Adrenal gland (tissue), 9 donors: ENCODE measurements at regions not wholly inside any gene's neighbourhood (a gene's known extent, or its start where the extent isn't known, plus 50 kb on each side); places are given as distances from the start of the nearest gene placed in this dataset.

Experiments used
- DNase-seq, 7 donors: peaks; one replicate each; pipeline ENCODE4 v3.0.0-alpha.2; 2019 to 2020
- H3K27ac ChIP-seq, 5 donors: fragments of 200-600 bp; sonication (generic) in 4 of 5; 1 replicate in 3 of 5; 2 replicates in 2 of 5; pipeline versions ENCODE4 v1.5.1 to v1.8.0; 2016 to 2020; ENCODE audit warnings: mild to moderate bottlenecking in 1 of 5
- H3K27me3 ChIP-seq: fragments of 200-600 bp; 2 replicates; pipeline ENCODE4 v1.8.0; 2021
- H3K36me3 ChIP-seq, 2 donors: fragments of 200-600 bp; replicated peaks in 1 of 2; 1 replicate in 1 of 2; 2 replicates in 1 of 2; pipeline versions ENCODE4 v1.5.1 to v1.8.0; 2018 to 2022
- H3K4me1 ChIP-seq, 2 donors: fragments of 200-600 bp; replicated peaks in 1 of 2; 1 replicate in 1 of 2; 2 replicates in 1 of 2; pipeline versions ENCODE4 v1.5.1 to v1.8.0; 2018 to 2021
- H3K4me3 ChIP-seq, 4 donors: fragments of 200-600 bp; sonication (generic) in 3 of 4; one replicate each; pipeline ENCODE4 v1.5.1; 2016 to 2018
- H3K9me3 ChIP-seq, 3 donors: fragments of 200-600 bp; sonication (generic) in 1 of 3; replicated peaks in 1 of 3; 1 replicate in 2 of 3; 2 replicates in 1 of 3; pipeline versions ENCODE4 v1.5.1 to v1.8.0; 2016 to 2021
- POLR2A ChIP-seq, 2 donors: fragments of 450-650 bp; IDR thresholded peaks; one replicate each; pipeline ENCODE4 v1.6.1; 2017; ENCODE audit warnings: antibody characterized with exemption in 2 of 2, mild to moderate bottlenecking in 2 of 2, moderate library complexity in 1 of 2
- WGBS, 4 donors: extraction: QIAGEN DNeasy Blood & Tissue Kit in 2 of 4; methylation state at CpG; one replicate each; pipeline versions ENCODE4 v1.1.5 to v1.1.7; 2013 to 2017; 5-methylcytosine and 5-hydroxymethylcytosine counted together
- intact Hi-C, 2 donors: fragments of 100-400 bp; cut with DNase I; formaldehyde crosslinking; loops; one replicate each; pipeline versions ENCODE4 v1.14.1 to v1.15.0; 2022 to 2023
- TF ChIP-seq, protein P1 (sequence below), 6 experiments: fragments of 450-650 bp in 4 of 6; fragments of 200-600 bp in 2 of 6; sonication (generic) in 1 of 6; IDR thresholded peaks; 1 replicate in 5 of 6; 2 replicates in 1 of 6; pipeline versions ENCODE4 v1.5.1 to v1.8.0; 2016 to 2021; ENCODE audit warnings: antibody characterized with exemption in 6 of 6, mild to moderate bottlenecking in 2 of 6, moderate library complexity in 1 of 6
- donor health status: healthy with polysubstance abuse.
- donor health status: Bipolar disorder and iron deficiency.
- donor health status: DM: yes; HTN: yes; CAD: no.
- donor health status: DM: no; HTN: no; CAD: no.
- donor health status: DM: no; HTN: no; CAD: no.

DNA sequence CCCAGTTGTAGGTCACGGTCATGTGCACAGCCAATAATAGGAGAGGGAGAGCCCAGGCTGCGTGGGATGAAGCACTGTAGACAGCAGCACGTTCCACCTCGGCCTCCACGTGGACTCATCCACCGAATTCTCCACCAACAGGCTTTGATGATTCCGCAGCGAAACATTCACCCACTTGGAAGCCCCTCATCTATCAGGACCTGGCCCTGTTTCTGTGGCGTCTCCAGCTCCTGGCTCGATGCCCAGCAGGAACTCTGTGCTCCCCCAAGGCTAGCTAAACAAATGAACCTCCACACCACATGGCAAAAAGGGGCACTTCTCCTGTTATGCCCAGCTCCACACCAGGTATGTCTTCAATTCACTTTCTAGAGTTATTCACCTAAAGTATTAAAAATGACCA is 237.9 kb upstream of the PDE10A start:
- intact Hi-C loops, result no loop called here
- no peak overlapping the region for H3K4me3 ChIP-seq
- 76 to 80% (median 78%) methylated on average over 10 of the region's 10 CpGs for WGBS, 4 donors

DNA sequence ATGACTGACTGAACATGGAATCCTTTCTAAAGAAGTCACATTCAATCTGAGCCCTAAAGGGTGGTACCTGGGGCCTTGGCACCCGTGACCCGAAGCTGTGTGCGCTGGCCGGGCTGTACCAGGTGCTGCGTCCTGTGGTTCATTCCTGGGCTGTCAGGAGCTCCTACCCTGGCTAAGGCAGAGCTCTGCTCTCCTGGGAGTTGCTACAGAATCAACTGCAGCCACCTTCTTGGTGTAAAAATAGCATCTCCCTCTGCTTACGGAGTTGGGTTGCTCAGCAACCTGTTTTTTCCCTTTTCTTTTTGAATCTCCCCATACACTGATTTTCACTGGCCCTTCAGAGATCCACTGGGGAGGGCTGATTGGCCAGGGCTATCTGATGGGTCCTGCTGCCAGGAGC is 236.6 kb upstream of the PDE10A start:
- WGBS, 4 donors, result 72 to 85% (median 82%) methylated on average over 4 to 6 of the region's 6 CpGs
- no peak for TF ChIP-seq POLR2A (IDR thresholded peaks at IDR 0.05)
- TF ChIP-seq, protein P1, sequence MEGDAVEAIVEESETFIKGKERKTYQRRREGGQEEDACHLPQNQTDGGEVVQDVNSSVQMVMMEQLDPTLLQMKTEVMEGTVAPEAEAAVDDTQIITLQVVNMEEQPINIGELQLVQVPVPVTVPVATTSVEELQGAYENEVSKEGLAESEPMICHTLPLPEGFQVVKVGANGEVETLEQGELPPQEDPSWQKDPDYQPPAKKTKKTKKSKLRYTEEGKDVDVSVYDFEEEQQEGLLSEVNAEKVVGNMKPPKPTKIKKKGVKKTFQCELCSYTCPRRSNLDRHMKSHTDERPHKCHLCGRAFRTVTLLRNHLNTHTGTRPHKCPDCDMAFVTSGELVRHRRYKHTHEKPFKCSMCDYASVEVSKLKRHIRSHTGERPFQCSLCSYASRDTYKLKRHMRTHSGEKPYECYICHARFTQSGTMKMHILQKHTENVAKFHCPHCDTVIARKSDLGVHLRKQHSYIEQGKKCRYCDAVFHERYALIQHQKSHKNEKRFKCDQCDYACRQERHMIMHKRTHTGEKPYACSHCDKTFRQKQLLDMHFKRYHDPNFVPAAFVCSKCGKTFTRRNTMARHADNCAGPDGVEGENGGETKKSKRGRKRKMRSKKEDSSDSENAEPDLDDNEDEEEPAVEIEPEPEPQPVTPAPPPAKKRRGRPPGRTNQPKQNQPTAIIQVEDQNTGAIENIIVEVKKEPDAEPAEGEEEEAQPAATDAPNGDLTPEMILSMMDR (IDR thresholded peaks at IDR 0.05), result no peak
- Histone ChIP-seq H3K4me1 (no peaks in the 10 kb centered on the region), H3K4me3 (no peak overlapping the region), H3K9me3 (no peaks in the 10 kb centered on the region), H3K36me3 (no peaks in the 10 kb centered on the region), H3K27ac (no peak overlapping the region), H3K27me3 (no peaks in the 10 kb centered on the region)
- intact Hi-C loops, result no loop called here
- no peak for DNase-seq

More for the DNA sequence above, 237.9 kb upstream of the PDE10A start:
- H3K9me3 ChIP-seq, result no peaks in the 10 kb centered on the region
- DNase-seq, result no peak
- no peak overlapping the region for H3K27ac ChIP-seq
- H3K27me3 ChIP-seq, result no peaks in the 10 kb centered on the region
- no peaks in the 10 kb centered on the region for H3K36me3 ChIP-seq
- no peaks in the 10 kb centered on the region for H3K4me1 ChIP-seq
- TF ChIP-seq, protein P1 (IDR thresholded peaks at IDR 0.05), result no peak
- no peak for TF ChIP-seq POLR2A (IDR thresholded peaks at IDR 0.05)

DNA sequence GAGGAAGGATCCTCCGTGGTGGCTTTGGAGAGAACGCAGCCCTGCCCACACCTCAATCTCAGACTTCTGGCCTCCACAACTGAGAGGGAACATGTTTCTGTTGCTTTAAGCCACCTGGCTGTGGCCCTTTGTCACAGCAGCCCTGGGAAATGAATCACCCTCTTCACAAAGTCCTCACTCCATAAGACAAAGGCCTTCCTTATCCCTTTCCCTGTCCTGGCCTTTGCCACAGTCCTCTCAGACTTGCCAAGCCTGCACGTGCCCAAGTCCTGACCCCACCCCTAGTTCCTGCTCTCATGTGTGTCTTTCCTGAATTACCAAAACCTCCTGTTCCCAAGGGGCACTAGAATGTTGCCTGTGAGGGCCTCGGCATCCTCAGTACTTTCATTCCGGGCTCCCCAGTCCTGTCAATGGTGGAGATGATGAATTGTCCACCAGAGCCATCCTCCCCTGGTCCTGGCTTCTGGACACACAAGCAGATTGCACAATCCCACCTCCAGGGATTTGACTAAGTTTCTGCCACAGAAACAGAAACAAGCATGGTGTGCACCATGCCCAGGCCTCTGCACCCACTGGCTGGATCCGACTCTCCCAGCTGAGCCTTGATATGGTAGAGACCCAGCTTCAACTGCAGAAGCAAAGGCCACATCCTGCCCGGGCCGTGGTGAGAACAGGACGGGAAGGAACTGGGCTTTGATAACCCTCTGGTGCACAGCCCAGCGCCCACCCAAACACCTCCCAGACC is 232.6 kb upstream of the PDE10A start:
- Histone ChIP-seq H3K27me3 (no peaks in the 10 kb centered on the region), H3K4me1 (no peaks in the 10 kb centered on the region), H3K9me3 (no peaks in the 10 kb centered on the region), H3K27ac (no peak overlapping the region), H3K4me3 (no peak overlapping the region), H3K36me3 (no peaks in the 10 kb centered on the region)
- WGBS, 4 donors, result 75 to 83% (median 78%) methylated on average over 7 to 10 of the region's 10 CpGs
- intact Hi-C loops, result no loop called here
- DNase-seq, result no peak
- TF ChIP-seq, protein P1 (IDR thresholded peaks at IDR 0.05), result no peak
- TF ChIP-seq POLR2A (IDR thresholded peaks at IDR 0.05), result no peak

- TF ChIP-seq POLR2A (IDR thresholded peaks at IDR 0.05), result no peak
- TF ChIP-seq, protein P1 (IDR thresholded peaks at IDR 0.05), result no peak
- Histone ChIP-seq H3K36me3 (no peaks in the 10 kb centered on the region), H3K27ac (no peak overlapping the region), H3K4me1 (no peaks in the 10 kb centered on the region), H3K27me3 (no peaks in the 10 kb centered on the region), H3K4me3 (no peak overlapping the region), H3K9me3 (no peaks in the 10 kb centered on the region)
- DNase-seq, result no peak
- intact Hi-C loops, result no loop called here
- WGBS, 4 donors, result 73 to 82% (median 80%) methylated on average over 10 of the region's 10 CpGs
Measured at GRCh38 chr6:165894171-165894825, 231.3 kb upstream of the PDE10A start.
